ENCODE measurements at regions not wholly inside any gene's neighbourhood (a gene's known extent, or its start where the extent isn't known, plus 50 kb on each side); places are given as distances from the start of the nearest gene placed in this dataset.
"Not testable (repeated sequence)": the region's sequence is repeated elsewhere in the genome, so short reads cannot be mapped to it uniquely, and the experiment has no call there.

DNA sequence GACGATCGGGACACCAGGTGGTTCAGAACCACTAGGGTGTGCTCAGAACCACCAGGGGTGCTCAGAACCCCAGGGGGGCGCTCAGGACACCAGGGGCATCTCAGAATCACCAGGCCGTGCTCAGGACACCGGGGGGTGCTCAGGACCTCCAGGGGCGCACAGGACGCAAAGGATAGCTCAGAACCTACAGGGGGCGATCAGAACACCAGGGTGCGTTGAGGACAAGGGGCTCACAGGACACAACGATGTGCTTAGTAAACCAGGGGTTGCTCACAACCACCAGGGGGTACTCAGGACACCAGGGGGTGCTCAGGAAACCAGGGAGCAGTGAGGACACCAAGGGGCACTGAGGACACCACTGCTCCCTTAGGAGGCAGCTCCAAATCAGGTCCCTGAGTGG is 166.3 kb downstream of the ZNF267 start:
- TF ChIP-seq, protein P1, sequence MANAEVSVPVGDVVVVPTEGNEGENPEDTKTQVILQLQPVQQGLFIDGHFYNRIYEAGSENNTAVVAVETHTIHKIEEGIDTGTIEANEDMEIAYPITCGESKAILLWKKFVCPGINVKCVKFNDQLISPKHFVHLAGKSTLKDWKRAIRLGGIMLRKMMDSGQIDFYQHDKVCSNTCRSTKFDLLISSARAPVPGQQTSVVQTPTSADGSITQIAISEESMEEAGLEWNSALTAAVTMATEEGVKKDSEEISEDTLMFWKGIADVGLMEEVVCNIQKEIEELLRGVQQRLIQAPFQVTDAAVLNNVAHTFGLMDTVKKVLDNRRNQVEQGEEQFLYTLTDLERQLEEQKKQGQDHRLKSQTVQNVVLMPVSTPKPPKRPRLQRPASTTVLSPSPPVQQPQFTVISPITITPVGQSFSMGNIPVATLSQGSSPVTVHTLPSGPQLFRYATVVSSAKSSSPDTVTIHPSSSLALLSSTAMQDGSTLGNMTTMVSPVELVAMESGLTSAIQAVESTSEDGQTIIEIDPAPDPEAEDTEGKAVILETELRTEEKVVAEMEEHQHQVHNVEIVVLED (CRISPR knock-in tag; IDR thresholded peaks at IDR 0.05): not testable (repeated sequence)
- TF ChIP-seq HIVEP1 (CRISPR knock-in tag; IDR thresholded peaks at IDR 0.05); DPF2 (IDR thresholded peaks at IDR 0.05); POLR2A (conservative IDR thresholded peaks at IDR 0.05); MCM3 (IDR thresholded peaks at IDR 0.05); RAD21 (CRISPR knock-in tag; conservative IDR thresholded peaks at IDR 0.05 in 1 of 2, IDR thresholded peaks at IDR 0.05 in 1 of 2); ZNF224 (CRISPR knock-in tag; IDR thresholded peaks at IDR 0.05); TRIM28 (IDR thresholded peaks at IDR 0.05): not testable (repeated sequence)

Data from K562 (cell line).